GM18502 (cell line): ENCODE measurements at regions not wholly inside any gene's neighbourhood (a gene's known extent, or its start where the extent isn't known, plus 50 kb on each side); places are given as distances from the start of the nearest gene placed in this dataset.
"Not testable (repeated sequence)": the region's sequence is repeated elsewhere in the genome, so short reads cannot be mapped to it uniquely, and the experiment has no call there.

Source experiments
- ATAC-seq: cut with Tn5 transposase; IDR thresholded peaks from one replicate; pipeline ENCODE4 v1.9.1; 2021; ENCODE audit warnings: mild to moderate bottlenecking; ENCODE audit not compliant: unreplicated experiment, poor library complexity

DNA sequence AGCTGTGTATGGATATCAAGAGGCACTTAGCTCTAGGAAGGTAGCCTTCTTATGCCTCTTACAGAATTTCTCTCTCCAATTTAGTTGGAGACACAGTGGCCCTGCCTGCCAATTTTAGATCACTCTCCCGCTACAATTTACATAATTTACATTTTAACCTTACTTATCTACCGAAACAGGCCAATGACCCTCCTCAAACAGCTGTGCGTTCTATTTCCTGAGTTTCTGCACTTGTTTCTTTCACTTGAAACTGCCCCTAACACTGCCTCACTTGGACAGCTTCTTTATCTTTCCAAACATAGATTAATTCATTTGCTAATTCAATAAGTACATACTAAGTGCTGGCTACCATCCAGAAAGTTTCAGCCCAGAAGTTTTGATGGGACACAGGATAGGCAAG is 52.9 kb upstream of the HDDC2 start:
- no peak for ATAC-seq

DNA sequence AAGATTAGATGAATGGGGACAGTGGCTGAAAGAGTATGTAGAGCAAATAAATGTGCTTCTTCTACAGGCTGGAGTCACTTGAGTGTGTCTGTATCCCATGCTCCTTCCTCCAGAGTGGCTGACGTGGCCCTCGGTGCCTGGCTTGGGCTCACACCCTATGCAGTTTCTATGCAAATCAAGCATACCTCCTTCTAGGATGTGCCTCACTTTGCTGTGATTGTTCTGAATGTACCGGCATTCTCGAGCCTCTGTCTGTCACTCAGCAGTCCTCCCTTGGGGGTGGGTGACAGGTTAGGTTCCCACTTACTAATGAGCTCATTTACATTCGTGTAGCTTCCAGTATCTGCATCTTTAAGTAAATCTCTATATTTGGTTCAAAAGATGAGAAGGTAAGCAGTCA is 55.1 kb upstream of the HDDC2 start:
- peak; percentile 74 for ATAC-seq

DNA sequence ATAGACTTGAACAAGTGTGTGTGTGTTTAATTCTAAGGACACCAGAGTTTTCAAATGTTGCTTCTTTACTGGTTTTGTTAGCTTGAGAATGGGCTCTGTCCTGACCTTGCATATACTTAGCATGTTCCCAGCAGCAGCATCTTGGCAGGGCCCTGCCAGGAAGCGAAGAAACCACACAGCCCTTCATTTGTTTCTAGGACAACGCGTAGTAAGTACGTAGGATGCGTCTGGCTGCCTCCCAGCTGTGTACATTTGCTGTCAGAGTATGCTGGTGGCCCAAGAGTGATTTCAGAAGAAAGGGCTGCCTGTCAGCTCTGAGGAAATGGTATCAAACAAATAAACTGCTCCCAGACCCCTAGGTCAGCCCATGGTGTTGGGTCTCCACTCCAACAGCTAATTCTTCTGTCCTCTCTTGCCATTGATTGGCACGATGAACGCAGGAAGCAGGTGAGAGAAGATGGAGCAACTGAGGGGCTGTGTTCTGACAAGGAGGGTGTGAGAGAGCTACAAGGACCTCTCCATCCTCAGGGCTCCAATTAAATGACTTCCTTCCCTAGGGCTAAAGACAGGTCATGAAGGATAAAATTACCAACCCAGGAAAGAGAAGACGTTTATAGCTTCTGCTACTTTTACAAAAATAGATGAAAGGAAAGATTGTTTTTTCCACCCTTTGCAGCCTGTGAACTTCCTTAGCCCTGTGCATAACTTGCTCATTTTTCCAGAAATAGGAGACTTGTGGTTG is 55.9 kb upstream of the HDDC2 start:
- ATAC-seq, result peak; percentile 54

DNA sequence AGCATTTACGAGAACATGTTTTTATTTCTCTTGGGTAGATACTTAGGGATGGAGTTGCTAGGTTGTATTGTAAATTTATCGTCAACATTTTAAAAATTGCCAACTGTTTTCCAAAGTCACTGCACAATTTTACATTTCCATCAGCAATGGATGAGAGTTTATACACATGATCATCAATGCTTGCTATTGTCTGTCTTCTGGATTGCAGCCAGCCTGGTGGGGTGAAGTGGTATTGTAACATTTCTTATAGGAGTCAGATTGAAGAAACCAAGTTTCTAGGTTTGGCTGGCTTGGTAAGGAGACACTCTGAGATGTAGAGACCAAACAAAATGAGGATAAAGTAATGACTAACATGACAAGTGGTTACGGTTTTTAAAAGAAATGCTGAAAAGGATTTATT is 57.1 kb upstream of the HDDC2 start:
- no peak for ATAC-seq

DNA sequence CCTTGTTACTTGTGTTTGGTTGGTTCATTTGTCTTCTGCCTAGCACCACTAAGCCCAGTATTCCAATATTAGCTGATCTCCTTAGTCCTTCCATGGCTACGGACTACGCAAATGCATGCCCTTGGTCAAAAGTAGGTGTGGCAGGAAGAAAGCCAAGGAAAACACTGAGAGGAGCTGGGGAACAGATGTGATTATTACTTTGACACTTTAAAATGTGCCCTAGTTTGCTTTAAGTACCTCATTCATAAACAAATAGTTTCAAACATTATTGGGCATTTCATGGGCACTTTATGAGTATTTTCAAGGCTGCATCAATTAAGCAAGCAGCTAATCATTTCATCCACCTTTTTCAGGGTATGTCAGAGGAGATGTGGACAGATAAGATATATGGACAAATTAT is 60.1 kb upstream of the HDDC2 start:
- ATAC-seq, result no peak

DNA sequence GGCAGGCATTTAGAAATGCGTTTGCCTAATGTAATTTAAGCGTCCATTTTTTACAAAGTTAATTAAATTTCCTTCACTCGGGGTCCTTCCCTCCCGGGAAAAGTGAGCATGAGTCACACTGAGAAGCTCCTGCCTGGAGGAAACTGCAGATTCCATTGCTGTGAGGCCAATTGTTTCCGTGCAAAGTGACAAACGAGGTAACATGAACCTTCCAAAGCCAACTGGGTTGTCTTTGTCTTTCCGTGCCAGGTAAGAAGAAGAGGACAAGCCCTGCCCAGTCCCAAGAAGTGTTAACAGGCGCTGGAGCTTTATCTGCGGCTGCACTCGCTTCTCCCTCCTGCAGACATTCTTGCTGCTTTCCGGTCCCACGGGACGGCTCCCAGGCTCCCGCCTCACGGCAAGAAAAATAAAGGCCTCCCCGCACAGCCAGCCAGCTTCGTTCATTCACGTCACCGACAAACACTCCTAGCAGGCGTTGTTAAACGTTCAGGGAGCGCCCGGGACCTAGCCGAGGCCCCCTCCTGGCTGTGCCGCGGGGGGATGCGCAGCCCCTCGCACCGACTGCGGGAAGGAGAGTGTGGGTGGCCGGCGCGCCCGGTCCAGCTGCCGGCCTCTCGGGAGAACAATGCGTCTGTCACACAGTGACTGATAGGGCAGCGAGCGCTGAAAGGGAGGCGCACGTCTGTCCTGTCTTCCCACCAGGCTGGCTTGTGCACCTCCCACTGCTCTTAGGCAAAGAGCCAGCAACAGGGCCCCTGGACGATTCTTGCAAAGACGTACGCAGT is 61.5 kb upstream of the HDDC2 start:
- no peak for ATAC-seq

DNA sequence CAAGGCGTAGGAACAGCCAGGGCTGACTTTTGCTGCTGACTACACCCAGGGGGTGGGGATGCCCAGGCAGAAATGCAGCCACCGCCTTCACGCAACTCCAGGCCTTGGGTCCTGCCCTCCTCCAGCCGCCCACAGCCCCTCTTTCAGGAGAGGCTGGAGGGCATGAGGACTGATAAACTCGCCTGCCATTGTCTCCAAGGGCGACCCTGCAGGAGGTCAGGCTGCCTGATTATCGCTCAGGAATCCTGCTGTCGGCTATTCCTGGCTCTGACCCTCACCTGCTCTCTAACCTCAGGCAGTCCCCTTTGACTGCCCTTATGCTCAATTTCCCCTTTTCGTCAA is 62.0 kb upstream of the HDDC2 start:
- ATAC-seq, result no peak

DNA sequence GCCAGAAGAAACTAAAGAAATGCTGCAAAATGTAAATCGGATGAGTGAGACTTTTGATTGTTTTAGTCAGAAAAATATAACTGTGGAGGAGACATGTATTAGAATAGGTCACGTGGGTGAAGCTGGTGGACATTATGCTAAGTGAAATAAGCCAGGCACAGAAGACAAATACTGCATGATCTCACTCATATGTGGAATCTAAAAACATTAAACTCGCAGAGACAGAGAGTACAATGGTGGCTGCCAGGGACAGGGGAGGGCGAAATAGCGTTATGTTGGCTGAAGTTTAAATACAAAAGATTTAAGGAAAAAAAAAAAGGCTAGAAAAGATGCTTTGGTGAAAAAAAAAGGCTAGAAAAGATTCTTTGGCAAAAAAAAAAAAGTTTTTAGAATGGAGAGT is 63.5 kb upstream of the HDDC2 start:
- ATAC-seq, result no peak

DNA sequence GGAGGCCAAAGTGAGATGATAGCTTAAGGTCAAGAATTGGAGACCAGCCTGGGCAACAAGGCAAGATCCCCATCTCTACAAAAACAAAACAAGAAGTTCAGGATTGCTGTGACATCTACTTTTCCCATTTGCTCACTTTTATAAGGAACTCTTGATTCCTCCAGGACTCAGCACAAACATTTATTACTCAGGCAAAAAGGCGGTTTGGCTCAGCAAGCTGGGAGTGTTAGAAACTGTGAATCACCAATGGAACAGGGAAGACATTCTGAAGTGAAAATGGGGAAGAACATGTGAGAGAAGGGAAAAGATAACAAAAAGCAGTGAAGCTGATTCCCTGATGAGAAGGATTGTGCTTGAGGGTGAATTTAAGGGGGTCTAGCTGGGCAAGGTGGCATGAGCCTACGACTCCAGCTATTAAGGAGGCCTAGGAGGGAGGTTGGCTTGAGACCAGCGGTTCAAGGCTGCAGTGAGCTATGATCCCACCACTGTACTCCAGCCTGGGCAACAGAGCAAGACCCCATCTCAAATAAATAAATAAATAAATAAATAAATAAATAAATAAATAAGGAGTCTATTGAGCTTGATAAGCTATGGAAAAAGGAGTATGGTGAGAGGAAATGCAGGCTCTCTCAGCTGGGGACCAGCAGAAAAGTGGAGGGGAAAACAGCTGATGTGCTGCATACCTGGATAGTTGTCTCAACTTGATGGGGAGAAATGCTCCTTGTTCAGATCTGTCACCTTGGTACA is 65.4 kb upstream of the HDDC2 start:
- no peak for ATAC-seq

DNA sequence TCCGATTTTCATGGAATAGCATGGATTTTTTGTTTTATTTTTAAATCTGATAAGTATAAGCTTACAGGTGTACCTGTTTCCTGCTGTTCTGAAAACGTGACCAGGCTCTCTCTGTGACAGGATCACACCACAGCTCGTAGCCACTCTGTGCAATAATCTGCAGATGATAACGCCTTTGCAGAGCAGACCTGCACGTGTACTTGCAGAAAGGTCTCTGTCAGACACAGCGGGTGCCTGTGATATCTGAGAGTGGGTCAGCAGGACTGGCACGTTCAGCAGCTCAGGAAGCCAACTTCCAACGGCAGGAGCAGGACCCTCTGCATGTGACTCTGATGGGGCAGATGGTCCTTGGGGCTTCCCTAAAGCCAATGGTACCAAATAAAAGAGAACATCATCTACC is 68.6 kb upstream of the HDDC2 start:
- no peak for ATAC-seq

DNA sequence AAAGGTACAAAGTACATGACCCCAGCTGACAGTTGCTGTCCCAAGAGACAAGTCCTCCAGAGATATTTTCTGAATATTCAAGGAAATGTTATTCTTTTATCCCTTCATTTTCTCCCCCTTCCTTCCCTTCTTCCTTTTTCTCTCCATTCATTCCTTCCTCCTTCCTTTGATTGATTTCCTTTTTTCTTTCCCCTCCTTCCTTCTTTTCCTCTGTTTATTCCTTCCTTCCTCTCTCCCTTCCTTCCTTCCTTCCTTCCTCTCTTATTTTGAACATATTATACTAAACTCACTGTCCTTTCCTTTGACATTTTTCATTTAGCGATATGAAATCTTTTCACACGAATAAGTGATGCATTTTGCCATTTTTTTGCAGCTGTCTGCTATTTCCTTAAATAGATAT is 73.2 kb upstream of the HDDC2 start:
- ATAC-seq, result no peak

DNA sequence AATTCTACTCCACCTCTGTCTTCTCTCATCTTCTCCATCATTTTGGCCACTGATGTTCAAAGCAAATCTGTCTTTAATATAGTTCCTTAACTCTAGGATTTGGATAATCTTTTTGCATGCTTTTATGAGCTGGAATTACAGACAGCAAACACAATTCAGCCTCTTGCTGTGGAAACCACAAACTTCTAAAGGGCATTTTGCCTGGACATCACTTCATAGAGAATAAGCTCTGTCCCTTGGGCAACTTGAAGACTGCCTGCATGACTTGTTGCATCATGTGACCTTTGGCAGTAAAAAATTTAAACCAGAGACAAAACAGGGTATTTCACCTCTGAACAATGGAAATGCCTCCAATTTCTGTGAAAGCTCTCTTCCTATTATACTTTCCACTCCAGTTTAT is 74.1 kb upstream of the HDDC2 start:
- no peak for ATAC-seq

DNA sequence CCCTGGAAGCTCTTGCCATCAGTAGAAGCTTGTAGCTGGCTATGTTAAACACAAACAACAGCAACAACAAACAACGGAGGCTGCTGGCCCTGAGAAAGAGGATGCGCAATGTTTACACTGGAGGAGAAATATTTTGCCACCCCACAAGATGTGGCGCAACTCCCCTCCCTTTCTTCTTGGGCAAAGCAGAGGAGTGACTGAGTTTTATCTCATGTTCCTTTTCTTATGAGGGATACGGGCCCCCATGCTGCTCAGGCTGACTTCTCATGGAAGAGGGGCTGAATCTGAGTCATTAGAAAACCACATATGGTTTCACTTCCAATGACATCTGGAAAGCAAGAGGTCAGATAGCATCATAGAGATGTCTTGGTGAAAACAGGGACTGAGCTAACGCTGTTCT is 75.9 kb upstream of the HDDC2 start:
- ATAC-seq, result no peak

DNA sequence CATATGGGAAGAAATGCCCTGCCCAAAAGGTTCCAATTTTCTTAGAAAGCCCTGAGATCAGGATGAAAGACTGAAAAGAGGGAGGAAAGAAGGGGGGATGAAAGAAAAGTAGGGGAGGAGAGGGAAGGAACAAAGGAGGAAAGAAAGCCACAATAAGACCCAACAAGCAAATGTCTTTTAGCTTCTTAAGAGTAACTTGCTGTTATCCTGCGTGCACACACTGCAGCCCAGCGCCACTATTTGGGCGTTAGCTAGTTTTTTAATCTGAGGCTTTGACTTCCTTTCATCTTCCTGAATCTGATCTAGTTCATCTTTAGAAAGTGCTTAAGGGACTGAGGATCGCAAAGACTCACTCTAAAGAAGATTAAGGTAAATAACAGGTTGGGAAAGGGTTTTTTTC is 77.4 kb upstream of the HDDC2 start:
- no peak for ATAC-seq

DNA sequence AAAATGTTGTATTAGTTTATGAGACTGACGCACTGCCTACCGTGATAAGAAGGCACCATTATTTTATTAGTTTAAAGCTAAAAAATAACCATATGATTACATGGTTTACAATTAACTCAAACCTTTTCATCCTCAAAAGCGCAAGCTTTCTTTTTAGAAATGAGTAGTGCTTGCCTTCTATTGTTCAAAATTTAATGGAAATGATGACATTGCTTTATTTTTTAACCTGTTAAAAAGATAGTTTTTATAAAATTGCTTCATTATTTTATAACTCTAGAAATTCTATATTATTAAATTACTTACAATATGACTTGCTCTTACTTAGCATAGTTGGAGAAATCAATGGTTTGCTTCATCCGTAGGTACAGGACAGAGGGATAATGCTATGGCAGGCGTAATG is 78.7 kb upstream of the HDDC2 start:
- ATAC-seq, result no peak

DNA sequence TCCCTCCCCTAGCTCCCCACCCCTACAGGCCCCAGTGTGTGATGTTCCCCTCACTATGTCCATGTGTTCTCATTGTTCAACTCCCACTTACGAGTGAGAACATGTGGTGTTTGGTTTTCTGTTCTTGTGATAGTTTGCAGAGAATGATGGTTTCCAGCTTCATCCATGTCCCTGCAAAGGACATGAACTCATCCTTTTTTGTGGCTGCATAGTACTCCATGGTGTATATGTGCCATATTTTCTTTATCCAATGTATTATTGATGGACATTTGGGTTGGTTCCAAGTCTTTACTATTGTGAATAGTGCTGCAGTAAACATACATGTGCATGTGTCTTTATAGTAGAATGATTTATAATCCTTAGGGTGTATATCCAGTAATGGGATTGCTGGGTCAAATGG is 84.6 kb upstream of the HDDC2 start:
- not testable (repeated sequence) for ATAC-seq

DNA sequence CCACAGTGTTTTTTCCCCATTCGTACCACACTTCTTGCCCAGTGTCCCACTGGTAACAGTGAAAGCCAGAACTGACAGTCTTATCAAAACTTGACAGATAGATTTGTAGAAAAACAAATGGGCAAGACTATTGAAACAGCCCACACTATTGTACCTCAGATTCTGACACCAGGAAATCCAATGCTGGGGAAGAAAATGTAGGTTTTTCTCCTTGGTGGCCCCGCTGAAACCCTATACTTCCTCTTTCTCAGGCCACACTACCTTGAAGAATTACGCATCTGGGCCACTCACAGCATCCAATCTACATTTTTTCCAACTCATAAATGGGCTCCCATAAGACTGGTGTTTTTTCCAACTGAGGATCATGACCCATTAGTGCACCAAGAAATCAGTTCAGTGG is 90.9 kb upstream of the HDDC2 start:
- peak; percentile 82 for ATAC-seq

DNA sequence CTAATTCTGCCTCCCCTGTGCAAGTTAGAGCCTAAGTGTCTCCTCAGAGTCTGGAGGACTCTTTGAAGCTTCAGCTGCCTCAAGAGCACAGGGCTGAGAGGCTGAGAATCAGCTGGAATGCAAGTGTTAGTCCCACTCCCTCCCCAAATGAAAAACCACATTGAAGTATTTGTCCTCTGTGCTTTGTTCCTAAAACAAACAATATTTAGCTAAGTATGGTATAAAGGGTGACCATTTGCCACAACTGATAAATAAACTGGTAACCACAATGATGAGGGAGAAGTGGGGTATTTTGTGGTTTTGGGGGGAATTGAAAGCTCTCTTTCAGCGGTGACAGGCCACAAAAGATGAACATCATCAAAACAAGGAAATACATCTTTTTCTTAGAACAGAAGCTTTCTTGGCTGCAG is 91.7 kb upstream of the HDDC2 start:
- ATAC-seq, result peak; percentile 64

DNA sequence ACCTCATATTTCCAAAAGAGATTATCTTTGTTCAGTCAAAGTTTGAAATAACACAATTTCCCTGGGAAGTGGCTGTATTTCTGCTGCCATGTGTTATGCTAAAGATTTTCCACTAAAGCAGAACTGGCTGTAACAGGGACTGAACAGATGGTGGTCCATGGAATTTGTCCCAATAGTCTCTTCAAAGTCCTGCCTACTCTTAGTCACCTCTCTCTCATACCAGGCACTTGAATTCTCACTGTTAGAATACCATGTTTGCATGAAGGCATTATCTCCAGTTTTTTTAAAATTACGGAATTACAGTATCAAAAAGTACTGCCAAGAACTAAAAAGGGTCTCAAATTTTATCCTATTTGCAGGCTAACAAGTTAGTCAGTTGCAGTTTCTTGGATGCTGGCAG is 105.0 kb upstream of the HDDC2 start:
- ATAC-seq, result no peak

DNA sequence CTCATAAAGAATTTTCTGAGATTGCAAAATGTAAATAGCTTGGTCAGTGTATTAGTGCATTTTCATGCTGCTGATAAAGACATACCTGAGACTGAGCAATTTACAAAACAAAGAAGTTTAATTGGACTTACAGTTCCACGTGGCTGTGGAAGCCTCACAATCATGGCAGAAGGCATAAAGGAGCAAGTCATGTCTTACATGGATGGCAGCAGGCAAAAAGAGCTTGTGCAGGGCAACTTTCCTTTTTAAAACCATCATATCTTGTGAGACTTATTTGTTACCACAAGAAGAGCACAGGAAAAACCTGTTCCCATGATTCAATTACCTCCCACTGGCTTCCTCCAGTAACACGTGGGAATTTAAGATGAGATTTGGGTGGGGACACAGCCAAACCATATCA is 112.7 kb upstream of the HDDC2 start:
- ATAC-seq, result no peak

DNA sequence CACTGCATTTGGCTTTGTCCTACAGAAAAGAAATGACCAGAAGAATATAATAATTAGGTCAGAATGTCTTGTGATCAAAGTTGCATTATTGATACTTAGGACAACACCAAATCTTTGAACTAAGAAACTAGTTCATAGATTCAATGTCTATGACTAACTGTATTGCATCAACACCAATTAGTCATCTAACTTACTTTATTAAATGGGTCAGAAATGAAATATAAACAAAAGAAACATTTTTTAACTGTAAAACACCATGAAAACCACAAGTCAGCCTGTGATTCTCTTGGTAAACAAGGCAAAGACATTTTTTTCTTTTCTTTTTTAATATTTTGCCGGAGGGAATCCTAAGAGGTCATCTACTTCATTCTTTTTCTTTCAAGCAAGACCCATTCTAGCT is 114.1 kb upstream of the HDDC2 start:
- ATAC-seq, result no peak
